Activated CD8-positive, alpha-beta T cell treated with anti-CD3 and anti-CD28 coated beads for 36 hours (primary cell): ENCODE measurements at regions not wholly inside any gene's neighbourhood (a gene's known extent, or its start where the extent isn't known, plus 50 kb on each side); places are given as distances from the start of the nearest gene placed in this dataset.

ENCODE experiments used
- ATAC-seq: fragments of 200-7000 bp; cut with Tn5 transposase; one replicate; pipeline ENCODE4 v1.10.0; 2021; ENCODE audit warnings: mild to moderate bottlenecking, moderate library complexity
- CTCF ChIA-PET: fragments of 350-600 bp; sonication (Branson Sonifier 250); formaldehyde crosslinking; loops from one replicate; lab custom pipeline; 2021; ENCODE audit warnings: antibody characterized with exemption; lab: Charles Lee
- POLR2A ChIA-PET: fragments of 350-600 bp; sonication (Branson Sonifier 250); formaldehyde crosslinking; loops from one replicate; lab custom pipeline; 2021; ENCODE audit warnings: antibody characterized with exemption; lab: Charles Lee
- DNase-seq: peaks from one replicate; pipeline ENCODE4 v3.0.0-alpha.2; 2020
- H3K27ac Mint-ChIP-seq: one replicate; pipeline ENCODE4 v1.8.0; 2021; ENCODE audit warnings: mild to moderate bottlenecking, mixed read lengths
- H3K27me3 Mint-ChIP-seq: one replicate; pipeline ENCODE4 v1.8.0; 2021; ENCODE audit warnings: mixed read lengths
- H3K36me3 Mint-ChIP-seq: one replicate; pipeline ENCODE4 v1.8.0; 2021; ENCODE audit warnings: low read depth, mixed read lengths
- H3K4me1 Mint-ChIP-seq: one replicate; pipeline ENCODE4 v1.8.0; 2021; ENCODE audit warnings: low read depth, mixed read lengths
- H3K4me3 Mint-ChIP-seq: one replicate; pipeline ENCODE4 v1.8.0; 2021; ENCODE audit warnings: mild to moderate bottlenecking, moderate library complexity, mixed read lengths
- H3K9me3 Mint-ChIP-seq: one replicate; pipeline ENCODE4 v1.8.0; 2021; ENCODE audit warnings: mixed read lengths
- intact Hi-C: fragments of 100-400 bp; cut with micrococcal nuclease; formaldehyde crosslinking; loops from one replicate; pipeline ENCODE4 v1.10.0; 2022
- TF ChIP-seq, protein P1 (sequence below): fragments of 200-600 bp; IDR thresholded peaks from one replicate; pipeline ENCODE4 v1.8.0; 2022; ENCODE audit warnings: antibody characterized with exemption, mild to moderate bottlenecking

DNA sequence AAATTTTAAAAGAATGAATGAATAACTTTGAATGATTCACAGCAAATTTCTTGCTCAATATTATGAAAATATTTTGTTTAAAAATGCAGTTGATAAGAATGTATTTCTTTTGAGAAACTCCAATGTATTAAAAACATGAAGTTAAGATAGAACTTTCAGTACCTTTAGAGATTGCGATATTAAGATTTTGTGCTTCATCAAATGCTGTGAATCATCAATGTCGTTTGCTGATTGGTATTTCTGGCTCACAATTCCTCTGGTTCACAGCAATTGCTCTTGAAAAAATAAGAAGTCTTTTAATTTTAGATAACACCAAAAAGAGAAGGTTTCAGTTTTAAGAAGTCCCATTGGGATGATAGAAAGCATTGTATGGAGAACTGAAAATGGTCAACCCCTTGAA, 228.7 kb downstream of the IKZF2 start:
- ChIA-PET CTCF (no interaction called here), POLR2A (no interaction called here)
- TF ChIP-seq, protein P1, sequence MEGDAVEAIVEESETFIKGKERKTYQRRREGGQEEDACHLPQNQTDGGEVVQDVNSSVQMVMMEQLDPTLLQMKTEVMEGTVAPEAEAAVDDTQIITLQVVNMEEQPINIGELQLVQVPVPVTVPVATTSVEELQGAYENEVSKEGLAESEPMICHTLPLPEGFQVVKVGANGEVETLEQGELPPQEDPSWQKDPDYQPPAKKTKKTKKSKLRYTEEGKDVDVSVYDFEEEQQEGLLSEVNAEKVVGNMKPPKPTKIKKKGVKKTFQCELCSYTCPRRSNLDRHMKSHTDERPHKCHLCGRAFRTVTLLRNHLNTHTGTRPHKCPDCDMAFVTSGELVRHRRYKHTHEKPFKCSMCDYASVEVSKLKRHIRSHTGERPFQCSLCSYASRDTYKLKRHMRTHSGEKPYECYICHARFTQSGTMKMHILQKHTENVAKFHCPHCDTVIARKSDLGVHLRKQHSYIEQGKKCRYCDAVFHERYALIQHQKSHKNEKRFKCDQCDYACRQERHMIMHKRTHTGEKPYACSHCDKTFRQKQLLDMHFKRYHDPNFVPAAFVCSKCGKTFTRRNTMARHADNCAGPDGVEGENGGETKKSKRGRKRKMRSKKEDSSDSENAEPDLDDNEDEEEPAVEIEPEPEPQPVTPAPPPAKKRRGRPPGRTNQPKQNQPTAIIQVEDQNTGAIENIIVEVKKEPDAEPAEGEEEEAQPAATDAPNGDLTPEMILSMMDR, result no peak
- no peak overlapping the region for H3K4me3 Mint-ChIP-seq
- DNase-seq (no peak), ATAC-seq (no peak)
- H3K27me3 Mint-ChIP-seq, result no peaks in the 10 kb centered on the region
- intact Hi-C loops, result no loop called here
- H3K9me3 Mint-ChIP-seq, result peaks cover 2% of the 10 kb centered on the region
- no peak overlapping the region for H3K27ac Mint-ChIP-seq
- H3K36me3 Mint-ChIP-seq, result no peaks in the 10 kb centered on the region
- H3K4me1 Mint-ChIP-seq, result peaks cover 7% of the 10 kb centered on the region

DNA sequence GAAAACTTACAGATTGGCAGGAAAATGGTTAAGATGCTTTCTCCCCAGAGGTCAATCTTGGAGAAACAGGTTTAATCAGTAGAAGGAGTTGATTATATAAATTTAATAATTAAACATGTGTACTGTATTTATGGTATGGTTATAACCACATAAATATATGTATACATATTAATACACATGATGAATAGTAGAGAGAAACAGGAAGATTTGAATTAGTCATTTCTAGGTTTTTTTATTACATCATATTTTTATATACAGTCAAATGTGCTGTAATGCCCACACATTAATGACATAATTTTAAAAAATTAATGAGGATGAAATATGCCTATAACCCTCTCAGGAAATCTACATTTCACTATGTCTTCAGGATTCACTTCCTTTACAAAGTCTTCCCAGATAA, 229.7 kb downstream of the IKZF2 start:
- Mint-ChIP-seq H3K27ac (no peak overlapping the region), H3K4me3 (no peak overlapping the region), H3K27me3 (no peaks in the 10 kb centered on the region), H3K36me3 (no peaks in the 10 kb centered on the region), H3K9me3 (peaks cover 2% of the 10 kb centered on the region), H3K4me1 (peaks cover 7% of the 10 kb centered on the region)
- POLR2A ChIA-PET, result no interaction called here
- CTCF ChIA-PET, result no interaction called here
- TF ChIP-seq, protein P1, result no peak
- DNase-seq (no peak), ATAC-seq (no peak)
- intact Hi-C loops, result no loop called here

DNA sequence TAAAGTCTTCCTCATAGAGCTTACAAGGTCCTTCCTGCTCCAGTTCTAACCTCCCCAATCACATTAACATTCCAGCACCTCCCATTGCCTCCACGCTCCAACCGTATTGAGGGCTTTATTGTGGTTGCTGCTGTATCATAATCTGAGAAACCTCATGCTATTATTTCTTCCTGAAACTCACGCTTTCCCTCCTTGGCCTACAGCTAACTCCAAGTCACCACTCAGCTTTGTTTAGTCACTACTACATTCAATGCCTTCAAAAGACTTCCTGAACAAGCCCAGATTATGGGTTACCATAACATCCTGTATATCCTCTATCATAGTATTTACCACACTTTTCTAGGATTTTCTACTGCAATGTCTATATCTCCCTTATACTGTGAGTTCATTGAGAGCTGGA, 230.4 kb downstream of the IKZF2 start:
- H3K4me1 Mint-ChIP-seq, result peaks cover 11% of the 10 kb centered on the region
- H3K4me3 Mint-ChIP-seq, result no peak overlapping the region
- H3K27me3 Mint-ChIP-seq, result no peaks in the 10 kb centered on the region
- no peak overlapping the region for H3K27ac Mint-ChIP-seq
- ATAC-seq, result no peak
- POLR2A ChIA-PET, result no interaction called here
- DNase-seq, result no peak
- intact Hi-C loops, result no loop called here
- TF ChIP-seq, protein P1, result no peak
- peaks cover 2% of the 10 kb centered on the region for H3K9me3 Mint-ChIP-seq
- H3K36me3 Mint-ChIP-seq, result no peaks in the 10 kb centered on the region
- CTCF ChIA-PET, result no interaction called here

DNA sequence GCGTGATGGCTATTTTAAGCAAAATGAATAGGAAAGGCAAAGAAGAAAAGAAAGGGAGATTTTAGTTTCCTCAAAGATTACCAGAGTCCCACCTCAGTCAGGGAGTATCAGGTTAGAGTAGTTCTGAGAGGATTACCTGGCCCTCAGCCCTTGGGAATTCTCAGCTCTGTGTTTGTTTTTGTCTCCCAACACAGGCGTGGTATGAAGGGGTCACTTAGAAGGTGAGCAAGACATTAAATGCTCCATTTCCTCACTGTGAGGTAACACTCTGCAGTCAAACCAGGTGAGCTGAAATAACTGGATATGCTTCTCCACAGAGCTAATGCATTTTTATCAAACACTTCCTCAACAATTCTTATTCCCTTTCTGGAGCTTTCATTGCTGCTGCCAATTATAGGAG, 232.2 kb downstream of the IKZF2 start:
- peaks cover 25% of the 10 kb centered on the region for H3K4me1 Mint-ChIP-seq
- CTCF ChIA-PET, result no interaction called here
- intact Hi-C loops, result no loop called here
- POLR2A ChIA-PET, result interaction anchor here (1.0 kb wide), 1 partner anchor 239 kb away, joined by 4 read pairs; no protein-coding TSS in a partner anchor
- ATAC-seq (no peak), DNase-seq (no peak)
- H3K27ac Mint-ChIP-seq, result no peak overlapping the region
- H3K4me3 Mint-ChIP-seq, result no peak overlapping the region
- H3K27me3 Mint-ChIP-seq, result peaks cover 2% of the 10 kb centered on the region
- H3K9me3 Mint-ChIP-seq, result no peaks in the 10 kb centered on the region
- no peaks in the 10 kb centered on the region for H3K36me3 Mint-ChIP-seq
- TF ChIP-seq, protein P1, result no peak

DNA sequence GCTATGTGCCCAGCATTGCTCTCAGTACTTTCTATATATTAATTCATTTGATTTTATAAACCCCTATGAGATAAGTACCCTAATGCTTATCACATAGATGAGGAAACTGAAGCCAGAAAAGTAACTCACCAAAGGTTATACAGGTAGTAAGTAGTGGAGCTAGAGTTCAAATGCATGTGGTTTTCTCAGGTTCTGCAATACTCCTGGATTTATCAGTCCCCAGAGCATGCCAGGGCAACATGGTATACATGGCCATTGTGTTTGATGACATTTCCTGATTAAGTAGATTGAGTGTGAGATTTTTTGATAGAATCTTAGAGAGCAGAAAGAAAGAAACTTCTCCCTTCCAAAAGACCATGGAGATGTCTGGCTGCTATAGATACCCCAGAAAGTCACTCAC, 233.1 kb downstream of the IKZF2 start:
- intact Hi-C loops, result no loop called here
- Mint-ChIP-seq H3K9me3 (no peaks in the 10 kb centered on the region), H3K4me3 (no peak overlapping the region), H3K36me3 (no peaks in the 10 kb centered on the region), H3K27me3 (peaks cover 2% of the 10 kb centered on the region), H3K4me1 (peaks cover 25% of the 10 kb centered on the region), H3K27ac (no peak overlapping the region)
- CTCF ChIA-PET, result no interaction called here
- ATAC-seq (no peak), DNase-seq (no peak)
- TF ChIP-seq, protein P1, result no peak
- POLR2A ChIA-PET, result interaction anchor here (1.0 kb wide), 1 partner anchor 240 kb away, joined by 4 read pairs; no protein-coding TSS in a partner anchor
